GM23248 (cell line): ENCODE measurements at regions not wholly inside any gene's neighbourhood (a gene's known extent, or its start where the extent isn't known, plus 50 kb on each side); places are given as distances from the start of the nearest gene placed in this dataset.
A peak's percentile ranks its signal among the peaks of the same experiment; 100 is the strongest.

Experiments
- DNase-seq: peaks from one replicate; pipeline ENCODE4 v3.0.0-alpha.2; 2015
- H2AFZ ChIP-seq: fragments of 200-600 bp; sonication (generic); 2 replicates; pipeline ENCODE4 v1.6.1; 2016; ENCODE audit warnings: antibody characterized with exemption
- H3F3A ChIP-seq: fragments of 200-600 bp; sonication (generic); 2 replicates; pipeline ENCODE4 v1.6.1; 2016; ENCODE audit warnings: mild to moderate bottlenecking, antibody characterized with exemption, mixed run types; ENCODE audit not compliant: insufficient read depth
- H3K27ac ChIP-seq: fragments of 200-600 bp; sonication (generic); 2 replicates; pipeline ENCODE4 v1.5.1; 2016; ENCODE audit warnings: mild to moderate bottlenecking
- H3K27me3 ChIP-seq: fragments of 200-600 bp; sonication (generic); replicated peaks from 2 replicates; pipeline ENCODE4 v1.6.1; 2016; ENCODE audit warnings: mild to moderate bottlenecking; ENCODE audit not compliant: insufficient read depth
- H3K36me3 ChIP-seq: fragments of 200-600 bp; sonication (generic); 2 replicates; pipeline ENCODE4 v1.6.1; 2016; ENCODE audit warnings: low read depth, mild to moderate bottlenecking
- H3K4me1 ChIP-seq: fragments of 200-600 bp; sonication (generic); 2 replicates; pipeline ENCODE4 v1.6.1; 2016; ENCODE audit warnings: mild to moderate bottlenecking; ENCODE audit not compliant: insufficient read depth
- H3K4me2 ChIP-seq: fragments of 200-600 bp; sonication (generic); one replicate; pipeline ENCODE4 v1.6.1; 2016; ENCODE audit warnings: mild to moderate bottlenecking; ENCODE audit not compliant: unreplicated experiment
- H3K4me3 ChIP-seq: fragments of 200-600 bp; sonication (generic); 2 replicates; pipeline ENCODE4 v1.5.1; 2016; ENCODE audit warnings: mild to moderate bottlenecking
- H3K79me2 ChIP-seq: fragments of 200-600 bp; sonication (generic); 2 replicates; pipeline ENCODE4 v1.6.1; 2016; ENCODE audit warnings: mild to moderate bottlenecking; ENCODE audit not compliant: insufficient read depth
- H3K9ac ChIP-seq: fragments of 200-600 bp; sonication (generic); 2 replicates; pipeline ENCODE4 v1.6.1; 2016; ENCODE audit warnings: mild to moderate bottlenecking
- H3K9me2 ChIP-seq: fragments of 200-600 bp; sonication (generic); 2 replicates; pipeline ENCODE4 v1.6.1; 2016; ENCODE audit warnings: mixed run types, mild to moderate bottlenecking, moderate library complexity; ENCODE audit not compliant: insufficient read depth
- H3K9me3 ChIP-seq: fragments of 200-600 bp; sonication (generic); one replicate; pipeline ENCODE4 v1.6.1; 2017; ENCODE audit warnings: low read depth
- H4K20me1 ChIP-seq: fragments of 200-600 bp; sonication (generic); 2 replicates; pipeline ENCODE4 v1.6.0; 2016; ENCODE audit not compliant: insufficient read depth
- EZH2 ChIP-seq: fragments of 200-600 bp; sonication (generic); IDR thresholded peaks from 2 replicates; pipeline ENCODE4 v1.6.1; 2018; ENCODE audit warnings: antibody characterized with exemption, mild to moderate bottlenecking; ENCODE audit not compliant: insufficient read depth, poor library complexity, severe bottlenecking
- EZH2phosphoT487 ChIP-seq: fragments of 200-600 bp; sonication (generic); IDR thresholded peaks from 2 replicates; pipeline ENCODE4 v1.6.1; 2018; ENCODE audit warnings: antibody characterized with exemption, moderate library complexity, mild to moderate bottlenecking, low read depth; ENCODE audit not compliant: insufficient read depth
- WGBS, 2 experiments: methylation state at CpG; one replicate each; pipeline ENCODE4 v1.1.6; 2015 to 2017; ENCODE audit warnings: low lambda C conversion rate in 2 of 2, low coverage in 1 of 2; ENCODE audit errors: missing lambda C conversion rate in 2 of 2; 5-methylcytosine and 5-hydroxymethylcytosine counted together
- in situ Hi-C: fragments of 300-500 bp; cut with MboI; formaldehyde crosslinking; loops from 2 replicates; pipeline ENCODE4 v1.15.0; 2020

DNA sequence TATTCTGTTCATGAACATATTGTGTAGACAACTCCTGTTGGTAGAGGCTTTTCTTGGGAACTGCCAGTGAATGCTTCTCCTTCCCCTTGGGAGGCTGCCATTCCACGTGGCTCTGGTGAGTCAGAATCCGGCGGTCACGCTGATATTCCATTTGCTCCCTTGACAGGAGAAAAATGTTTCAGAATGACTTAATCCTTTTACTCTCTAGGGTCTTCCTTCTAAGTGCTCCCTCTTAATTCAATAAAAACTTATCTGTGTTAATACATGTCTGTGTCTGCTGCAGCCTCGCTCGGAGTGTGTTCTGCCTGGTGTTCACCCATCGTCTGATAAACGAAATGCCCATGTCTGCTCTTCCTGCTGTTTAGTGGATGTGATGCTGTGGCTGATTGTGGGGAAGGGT lies 278.6 kb downstream of the ARHGAP12 start:
- no peaks in the 10 kb centered on the region for H4K20me1 ChIP-seq
- no peaks in the 10 kb centered on the region for H3K27me3 ChIP-seq
- H3K9me3 ChIP-seq: no peaks in the 10 kb centered on the region
- peak overlapping the region; percentile 84 for H2AFZ ChIP-seq
- in situ Hi-C loops: no loop called here
- peak overlapping the region; percentile 78 for H3K27ac ChIP-seq
- peaks cover 24% of the 10 kb centered on the region for H3K4me1 ChIP-seq
- 0 to 2% methylated on average over 8 of the region's 8 CpGs for WGBS, 2 experiments
- H3K9ac ChIP-seq: peak overlapping the region; percentile 75
- H3K79me2 ChIP-seq: no peaks in the 10 kb centered on the region
- DNase-seq: peak; percentile 95
- H3K36me3 ChIP-seq: no peaks in the 10 kb centered on the region
- no peak for TF ChIP-seq EZH2phosphoT487
- TF ChIP-seq EZH2: no peak
- peaks cover 11% of the 10 kb centered on the region for H3F3A ChIP-seq
- peak overlapping the region; percentile 89 for H3K4me2 ChIP-seq
- H3K9me2 ChIP-seq: no peaks in the 10 kb centered on the region
- peak overlapping the region; percentile 64 for H3K4me3 ChIP-seq

DNA sequence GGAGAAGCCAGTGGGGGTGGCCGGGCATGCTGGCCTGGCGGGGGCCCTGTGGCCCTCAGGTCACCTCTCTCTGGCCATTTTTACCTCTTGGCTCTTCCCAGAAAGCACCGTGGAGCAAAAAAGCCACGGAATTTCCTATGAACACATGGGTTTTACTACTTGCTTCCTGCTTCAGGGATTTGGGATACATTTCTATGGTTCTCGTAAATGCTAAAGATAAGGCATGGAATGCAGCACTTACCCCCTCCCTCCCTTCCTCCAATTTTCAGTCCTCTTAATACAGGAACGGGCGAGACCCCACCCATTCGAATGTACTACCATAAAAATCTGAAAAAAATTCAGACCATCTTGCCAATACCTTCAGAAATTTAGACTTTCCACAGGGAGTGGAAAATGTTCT lies 279.7 kb downstream of the ARHGAP12 start:
- no peaks in the 10 kb centered on the region for H3K9me3 ChIP-seq
- H3K79me2 ChIP-seq: no peaks in the 10 kb centered on the region
- H3K9ac ChIP-seq: no peak overlapping the region
- H3K27ac ChIP-seq: no peak overlapping the region
- no peak for TF ChIP-seq EZH2phosphoT487
- TF ChIP-seq EZH2: no peak
- H2AFZ ChIP-seq: peak overlapping the region; percentile 84
- H3K27me3 ChIP-seq: no peaks in the 10 kb centered on the region
- no peaks in the 10 kb centered on the region for H3K9me2 ChIP-seq
- H4K20me1 ChIP-seq: no peaks in the 10 kb centered on the region
- 47 to 54% methylated on average over 8 of the region's 8 CpGs for WGBS, 2 experiments
- H3K4me3 ChIP-seq: no peak overlapping the region
- peaks cover 20% of the 10 kb centered on the region for H3F3A ChIP-seq
- no peak overlapping the region for H3K4me2 ChIP-seq
- no peaks in the 10 kb centered on the region for H3K36me3 ChIP-seq
- in situ Hi-C loops: no loop called here
- DNase-seq: no peak
- H3K4me1 ChIP-seq: peaks cover 33% of the 10 kb centered on the region

DNA sequence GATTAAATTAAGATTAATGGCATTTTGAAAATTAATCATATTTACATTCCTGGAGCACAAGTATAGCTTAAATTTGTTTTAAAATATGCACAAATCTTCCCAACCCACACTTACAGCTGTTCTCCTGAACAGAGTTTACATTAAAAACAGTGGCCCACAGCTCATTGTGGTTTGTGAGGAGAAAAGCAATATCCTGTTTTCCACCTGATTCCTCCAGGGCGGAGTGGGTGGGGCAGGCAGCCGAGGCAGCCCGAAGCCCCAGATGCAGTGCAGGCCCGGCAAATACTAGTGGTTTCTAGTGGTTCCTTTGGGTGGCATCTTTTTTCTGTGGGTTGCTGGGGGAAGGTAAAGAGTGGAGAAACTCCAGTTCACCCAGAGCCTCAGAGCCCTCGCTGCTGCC lies 280.8 kb downstream of the ARHGAP12 start:
- 91 to 94% methylated on average over 5 of the region's 5 CpGs for WGBS, 2 experiments
- TF ChIP-seq EZH2: no peak
- no peak for TF ChIP-seq EZH2phosphoT487
- in situ Hi-C loops: no loop called here
- H3K9ac ChIP-seq: no peak overlapping the region
- H3K4me3 ChIP-seq: no peak overlapping the region
- no peaks in the 10 kb centered on the region for H3K9me2 ChIP-seq
- peaks cover 33% of the 10 kb centered on the region for H3K4me1 ChIP-seq
- H3F3A ChIP-seq: peaks cover 20% of the 10 kb centered on the region
- no peaks in the 10 kb centered on the region for H3K79me2 ChIP-seq
- no peaks in the 10 kb centered on the region for H3K36me3 ChIP-seq
- no peak overlapping the region for H3K27ac ChIP-seq
- no peak overlapping the region for H3K4me2 ChIP-seq
- no peak overlapping the region for H2AFZ ChIP-seq
- no peaks in the 10 kb centered on the region for H3K9me3 ChIP-seq
- H4K20me1 ChIP-seq: no peaks in the 10 kb centered on the region
- no peak for DNase-seq
- H3K27me3 ChIP-seq: no peaks in the 10 kb centered on the region

DNA sequence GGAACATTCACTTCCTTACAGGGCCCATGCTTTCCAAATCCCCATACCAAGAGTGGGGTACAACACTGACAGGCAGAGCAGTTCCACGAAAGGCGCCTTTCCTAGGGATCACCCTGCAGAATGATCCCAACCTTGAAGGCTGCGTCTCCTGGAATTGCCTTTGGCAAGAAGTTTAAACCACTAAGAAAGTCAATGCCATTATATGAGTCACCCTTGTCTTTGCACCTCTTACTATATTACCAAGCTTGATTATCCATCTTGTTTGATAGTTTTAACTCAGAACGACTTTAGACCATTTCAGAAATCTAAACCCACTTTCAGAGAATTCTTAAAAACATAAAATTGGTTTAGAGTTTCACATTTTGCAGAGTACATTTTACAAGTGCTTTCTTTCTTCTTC lies 282.1 kb downstream of the ARHGAP12 start:
- Histone ChIP-seq H3K4me3 (no peak overlapping the region), H2AFZ (no peak overlapping the region), H4K20me1 (no peaks in the 10 kb centered on the region), H3K9me3 (no peaks in the 10 kb centered on the region), H3K27me3 (no peaks in the 10 kb centered on the region), H3K9me2 (no peaks in the 10 kb centered on the region), H3K27ac (no peak overlapping the region), H3K79me2 (no peaks in the 10 kb centered on the region), H3K36me3 (no peaks in the 10 kb centered on the region), H3K9ac (no peak overlapping the region), H3K4me2 (no peak overlapping the region), H3K4me1 (peaks cover 33% of the 10 kb centered on the region), H3F3A (peaks cover 20% of the 10 kb centered on the region)
- peak; percentile 20 for DNase-seq
- no peak for TF ChIP-seq EZH2phosphoT487
- no peak for TF ChIP-seq EZH2
- WGBS, 2 experiments: 96 to 98% methylated on average over 4 of the region's 4 CpGs
- in situ Hi-C loops: no loop called here

DNA sequence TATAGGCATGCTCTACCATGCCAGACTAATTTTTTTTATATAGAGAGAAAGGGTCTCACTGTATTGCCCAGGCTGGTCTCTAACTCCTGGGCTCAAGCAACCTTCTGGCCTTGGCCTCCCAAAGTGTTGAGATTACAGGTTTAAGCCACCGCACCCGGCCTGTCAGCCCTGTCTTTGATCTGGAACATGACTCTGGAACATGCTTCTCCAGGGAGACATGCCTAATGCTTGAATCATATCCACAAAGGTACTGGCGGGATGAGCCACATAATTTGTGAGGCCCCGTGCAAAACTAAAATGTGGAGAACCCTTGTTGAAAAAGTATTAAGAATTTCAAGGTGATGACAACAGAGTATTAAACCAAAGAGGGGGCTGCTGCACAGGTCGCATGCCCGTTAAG lies 282.8 kb downstream of the ARHGAP12 start:
- Histone ChIP-seq H3K27ac (0 out of 2 replicates have a peak overlapping the region, but pooled peaks have one; percentile 15), H3K9ac (no peak overlapping the region), H3K36me3 (no peaks in the 10 kb centered on the region), H3K4me3 (no peak overlapping the region), H3K4me1 (peaks cover 33% of the 10 kb centered on the region), H2AFZ (no peak overlapping the region), H3K79me2 (no peaks in the 10 kb centered on the region), H3K27me3 (no peaks in the 10 kb centered on the region), H3F3A (peaks cover 20% of the 10 kb centered on the region), H4K20me1 (no peaks in the 10 kb centered on the region), H3K9me3 (no peaks in the 10 kb centered on the region), H3K9me2 (no peaks in the 10 kb centered on the region), H3K4me2 (no peak overlapping the region)
- WGBS, 2 experiments: 72 to 73% methylated on average over 6 of the region's 6 CpGs
- no peak for TF ChIP-seq EZH2
- no peak for TF ChIP-seq EZH2phosphoT487
- peak; percentile 34 for DNase-seq
- in situ Hi-C loops: no loop called here
